ENCODE measurements at regions not wholly inside any gene's neighbourhood (a gene's known extent, or its start where the extent isn't known, plus 50 kb on each side); places are given as distances from the start of the nearest gene placed in this dataset.

GRCh38 chr12:14157088-14157747 is 175.8 kb upstream of the GRIN2B start:
- no peaks in the 10 kb centered on the region for H3K9me3 ChIP-seq (ENCODE audit: control insufficient read depth, low read length)
- H3K79me2 ChIP-seq, result no peaks in the 10 kb centered on the region
- H3K27me3 ChIP-seq (ENCODE audit: control insufficient read depth, insufficient read depth, low read length), result no peaks in the 10 kb centered on the region
- TF ChIP-seq CTCF (IDR thresholded peaks at IDR 0.05), result no peak
- H3K4me2 ChIP-seq (ENCODE audit: low read length), result no peak overlapping the region
- no peak overlapping the region for H3K4me3 ChIP-seq (ENCODE audit: low read depth, low read length)
- H3K9ac ChIP-seq, result no peak overlapping the region
- H2AFZ ChIP-seq, result no peak overlapping the region
- H3K4me1 ChIP-seq, result no peaks in the 10 kb centered on the region
- H3K27ac ChIP-seq, result no peak overlapping the region
- H3K36me3 ChIP-seq (ENCODE audit: control insufficient read depth, insufficient read depth, low read length), result no peaks in the 10 kb centered on the region

DNA sequence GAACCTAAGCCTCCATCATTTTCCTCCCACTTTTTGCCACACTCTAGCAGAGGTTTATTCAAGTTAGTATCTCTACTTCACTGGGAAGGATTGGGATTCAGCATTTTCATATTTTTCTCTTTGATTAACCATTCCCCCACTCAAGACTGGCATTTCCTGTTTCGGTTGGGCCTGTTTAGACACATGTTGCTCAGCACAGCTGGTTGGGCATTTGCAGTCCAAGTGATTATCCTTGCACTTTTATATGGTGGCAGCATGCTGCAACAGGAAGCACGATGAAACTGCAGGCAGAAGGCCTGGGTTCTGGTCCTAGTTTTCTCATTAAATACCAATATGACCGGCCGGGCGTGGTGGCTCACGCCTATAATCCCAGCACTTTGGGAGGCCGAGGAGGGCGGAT is 182.9 kb upstream of the GRIN2B start:
- no peak for TF ChIP-seq CTCF (IDR thresholded peaks at IDR 0.05)
- no peaks in the 10 kb centered on the region for H3K4me1 ChIP-seq
- H3K27me3 ChIP-seq (ENCODE audit: control insufficient read depth, insufficient read depth, low read length), result no peaks in the 10 kb centered on the region
- no peak overlapping the region for H2AFZ ChIP-seq
- H3K9me3 ChIP-seq (ENCODE audit: control insufficient read depth, low read length), result no peaks in the 10 kb centered on the region
- no peaks in the 10 kb centered on the region for H3K79me2 ChIP-seq
- H3K4me3 ChIP-seq (ENCODE audit: low read depth, low read length), result no peak overlapping the region
- no peaks in the 10 kb centered on the region for H3K36me3 ChIP-seq (ENCODE audit: control insufficient read depth, insufficient read depth, low read length)
- H3K4me2 ChIP-seq (ENCODE audit: low read length), result no peak overlapping the region
- H3K27ac ChIP-seq, result no peak overlapping the region
- H3K9ac ChIP-seq, result no peak overlapping the region

DNA sequence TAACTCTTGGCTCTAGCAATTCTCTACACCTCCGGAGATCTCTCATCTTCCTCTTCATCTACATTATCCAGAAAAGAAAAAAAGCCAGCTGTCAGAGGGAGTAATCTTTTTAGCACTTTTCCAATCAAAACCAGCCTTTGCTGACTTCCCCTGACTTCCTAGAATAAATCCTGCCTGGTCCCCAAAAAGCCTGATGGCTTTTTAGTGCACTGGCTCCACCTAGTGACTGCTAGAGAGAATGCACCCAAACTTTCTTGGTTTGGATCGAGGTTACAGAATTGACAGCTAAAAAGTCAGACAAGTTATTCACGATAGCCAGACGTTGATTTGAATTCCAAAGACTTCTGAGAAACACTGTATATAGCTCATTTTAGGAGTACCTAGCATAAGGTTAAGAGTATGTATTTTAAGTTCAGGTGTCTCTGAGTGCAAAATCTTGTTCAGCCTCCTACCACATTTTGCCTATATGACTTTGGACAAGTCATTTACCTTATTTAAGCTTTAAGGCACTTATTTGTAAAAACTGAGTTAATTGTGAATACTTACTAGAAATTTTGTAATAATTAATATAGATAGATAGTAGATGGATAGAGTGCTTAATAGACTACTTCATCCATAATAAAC is 185.7 kb upstream of the GRIN2B start:
- no peaks in the 10 kb centered on the region for H3K79me2 ChIP-seq
- H3K36me3 ChIP-seq (ENCODE audit: control insufficient read depth, insufficient read depth, low read length), result no peaks in the 10 kb centered on the region
- TF ChIP-seq CTCF (IDR thresholded peaks at IDR 0.05), result peak; percentile 89
- H3K9me3 ChIP-seq (ENCODE audit: control insufficient read depth, low read length), result no peaks in the 10 kb centered on the region
- H3K4me3 ChIP-seq (ENCODE audit: low read depth, low read length), result no peak overlapping the region
- H3K27me3 ChIP-seq (ENCODE audit: control insufficient read depth, insufficient read depth, low read length), result no peaks in the 10 kb centered on the region
- no peak overlapping the region for H3K27ac ChIP-seq
- H3K9ac ChIP-seq, result no peak overlapping the region
- no peak overlapping the region for H2AFZ ChIP-seq
- H3K4me2 ChIP-seq (ENCODE audit: low read length), result no peak overlapping the region
- no peaks in the 10 kb centered on the region for H3K4me1 ChIP-seq

DNA sequence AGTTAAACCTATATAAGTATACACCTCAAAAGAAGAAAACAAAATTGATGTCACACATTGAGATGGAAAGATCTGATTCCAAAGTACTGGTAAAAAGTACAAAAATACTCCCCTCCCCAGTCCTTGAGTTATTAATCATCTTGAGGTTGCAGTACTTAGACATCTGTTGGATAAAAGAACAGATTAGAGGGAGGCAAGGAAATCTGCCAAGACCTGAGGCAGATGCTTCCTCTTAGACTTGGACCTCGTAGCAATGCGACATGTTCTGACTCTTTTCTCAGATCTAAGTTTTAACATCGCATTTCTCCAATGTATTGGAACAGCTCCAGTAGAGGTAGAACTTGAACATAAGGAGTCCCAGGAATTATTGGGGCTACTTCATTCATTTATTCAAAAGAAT is 187.9 kb upstream of the GRIN2B start:
- H3K27ac ChIP-seq, result no peak overlapping the region
- no peak overlapping the region for H2AFZ ChIP-seq
- no peaks in the 10 kb centered on the region for H3K27me3 ChIP-seq (ENCODE audit: control insufficient read depth, insufficient read depth, low read length)
- no peak overlapping the region for H3K4me3 ChIP-seq (ENCODE audit: low read depth, low read length)
- no peaks in the 10 kb centered on the region for H3K79me2 ChIP-seq
- no peak overlapping the region for H3K9ac ChIP-seq
- H3K36me3 ChIP-seq (ENCODE audit: control insufficient read depth, insufficient read depth, low read length), result no peaks in the 10 kb centered on the region
- no peaks in the 10 kb centered on the region for H3K9me3 ChIP-seq (ENCODE audit: control insufficient read depth, low read length)
- no peaks in the 10 kb centered on the region for H3K4me1 ChIP-seq
- no peak for TF ChIP-seq CTCF (IDR thresholded peaks at IDR 0.05)
- H3K4me2 ChIP-seq (ENCODE audit: low read length), result no peak overlapping the region

GRCh38 chr12:14171106-14171505 is 189.7 kb upstream of the GRIN2B start:
- H3K27ac ChIP-seq, result no peak overlapping the region
- H3K79me2 ChIP-seq, result no peaks in the 10 kb centered on the region
- no peaks in the 10 kb centered on the region for H3K27me3 ChIP-seq (ENCODE audit: control insufficient read depth, insufficient read depth, low read length)
- TF ChIP-seq CTCF (IDR thresholded peaks at IDR 0.05), result no peak
- no peaks in the 10 kb centered on the region for H3K4me1 ChIP-seq
- no peaks in the 10 kb centered on the region for H3K9me3 ChIP-seq (ENCODE audit: control insufficient read depth, low read length)
- H3K9ac ChIP-seq, result no peak overlapping the region
- no peak overlapping the region for H2AFZ ChIP-seq
- no peak overlapping the region for H3K4me3 ChIP-seq (ENCODE audit: low read depth, low read length)
- H3K36me3 ChIP-seq (ENCODE audit: control insufficient read depth, insufficient read depth, low read length), result no peaks in the 10 kb centered on the region
- no peak overlapping the region for H3K4me2 ChIP-seq (ENCODE audit: low read length)
